ENCODE measurements at regions not wholly inside any gene's neighbourhood (a gene's known extent, or its start where the extent isn't known, plus 50 kb on each side); places are given as distances from the start of the nearest gene placed in this dataset.
A peak's percentile ranks its signal among the peaks of the same experiment; 100 is the strongest.

DNA sequence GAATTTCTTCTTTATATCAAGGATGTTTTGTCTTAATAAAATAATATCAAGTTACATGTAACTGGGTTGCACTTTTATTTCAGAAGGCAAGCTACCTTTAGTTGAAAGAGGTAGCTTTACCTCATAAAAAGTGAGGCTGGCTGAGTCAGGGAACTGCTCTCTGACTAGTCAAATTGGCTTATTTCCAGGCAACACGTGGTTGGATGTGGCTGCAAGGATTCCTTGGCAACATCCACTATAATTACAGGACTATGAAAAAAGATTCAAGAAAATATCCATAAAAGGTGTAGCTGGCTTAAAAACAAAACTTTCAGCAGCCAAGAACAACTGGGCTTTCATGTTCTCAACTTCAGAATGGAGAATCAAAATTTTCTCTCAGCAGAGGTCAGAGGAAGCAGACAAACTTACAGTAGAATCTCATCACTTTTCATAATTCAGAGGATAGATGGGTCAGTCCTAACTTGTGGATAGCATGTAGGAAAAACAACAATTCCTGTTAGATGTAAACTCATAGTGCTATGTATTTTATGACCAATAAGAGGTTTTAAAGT, 779.1 kb downstream of the MECOM start:
- CTCF ChIA-PET, result interaction anchor here (2.1 kb wide), 1 partner anchor 21 kb away, joined by 4 read pairs; no protein-coding TSS in a partner anchor
- POLR2A ChIA-PET, result interaction anchor here (0.5 kb wide), 1 partner anchor 972 kb away, joined by 4 read pairs; no protein-coding TSS in a partner anchor
- WGBS (ENCODE audit: insufficient coverage), result no CpG with 5 or more reads among the region's 1 CpG
- H3K27ac ChIP-seq (ENCODE audit: insufficient read depth in 1 of 2, low read depth in 1 of 2, low read length in 2 of 2, poor library complexity in 1 of 2, severe bottlenecking in 2 of 2), result no peak overlapping the region
- no peaks in the 10 kb centered on the region for H3K36me3 ChIP-seq (ENCODE audit: control insufficient read depth in 4 of 4, insufficient read depth in 4 of 4, low read length in 3 of 4)
- no peaks in the 10 kb centered on the region for H3K9me3 ChIP-seq (ENCODE audit: control extremely low read depth in 1 of 5, control insufficient read depth in 4 of 5, insufficient read depth in 2 of 5, low read depth in 1 of 5, low read length in 4 of 5)
- no peaks in the 10 kb centered on the region for H3K27me3 ChIP-seq (replicated peaks in 2 of 5; ENCODE audit: control insufficient read depth in 4 of 5, insufficient read depth in 5 of 5, low read length in 4 of 5)
- no peak overlapping the region for H3K4me3 ChIP-seq (ENCODE audit: control insufficient read depth in 1 of 7, extremely low read depth in 1 of 7, insufficient read depth in 4 of 7, low read depth in 2 of 7, low read length in 6 of 7)
- no peaks in the 10 kb centered on the region for H3K4me1 ChIP-seq (ENCODE audit: control extremely low read depth in 1 of 4, control insufficient read depth in 4 of 4, insufficient read depth in 4 of 4, low read length in 3 of 4)
- DNase-seq, result peak in 2 of 3 donors; percentile 56 to 61

DNA sequence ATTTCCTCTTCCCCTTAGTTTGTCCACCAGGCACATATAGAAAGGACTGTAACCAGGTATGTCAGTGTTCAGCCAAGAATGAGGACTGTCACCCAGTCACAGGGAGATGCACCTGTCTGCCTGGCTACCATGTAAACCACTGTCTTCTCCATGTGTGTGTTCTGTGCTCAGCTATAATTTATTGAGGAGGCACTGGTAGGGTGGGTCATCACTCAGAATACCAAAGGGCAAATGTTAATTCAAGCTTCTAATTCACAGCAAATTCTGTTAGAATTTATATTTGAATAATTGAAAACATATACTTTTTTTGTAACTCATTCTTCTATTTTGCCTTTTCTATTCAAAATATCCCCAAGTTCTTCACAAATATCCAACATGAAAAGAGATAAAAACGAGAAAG, 780.4 kb downstream of the MECOM start:
- ChIA-PET POLR2A (interaction anchor here (0.5 kb wide), 1 partner anchor 788 kb away, joined by 3 read pairs; no protein-coding TSS in a partner anchor), CTCF (interaction anchor here (1.0 to 2.1 kb wide), 4 partner anchors 9 to 35 kb away, joined by 3 to 4 read pairs (median 4); no protein-coding TSS in a partner anchor)
- H3K27me3 ChIP-seq (replicated peaks in 2 of 5; ENCODE audit: control insufficient read depth in 4 of 5, insufficient read depth in 5 of 5, low read length in 4 of 5), result no peaks in the 10 kb centered on the region
- H3K9me3 ChIP-seq (ENCODE audit: control extremely low read depth in 1 of 5, control insufficient read depth in 4 of 5, insufficient read depth in 2 of 5, low read depth in 1 of 5, low read length in 4 of 5), result no peaks in the 10 kb centered on the region
- WGBS (ENCODE audit: insufficient coverage), result no CpG with 5 or more reads among the region's 1 CpG
- no peaks in the 10 kb centered on the region for H3K36me3 ChIP-seq (ENCODE audit: control insufficient read depth in 4 of 4, insufficient read depth in 4 of 4, low read length in 3 of 4)
- no peak overlapping the region for H3K4me3 ChIP-seq (ENCODE audit: control insufficient read depth in 1 of 7, extremely low read depth in 1 of 7, insufficient read depth in 4 of 7, low read depth in 2 of 7, low read length in 6 of 7)
- H3K4me1 ChIP-seq (ENCODE audit: control extremely low read depth in 1 of 4, control insufficient read depth in 4 of 4, insufficient read depth in 4 of 4, low read length in 3 of 4), result peaks cover 0 to 3% (median 0%) of the 10 kb centered on the region in 4 experiments
- H3K27ac ChIP-seq (ENCODE audit: insufficient read depth in 1 of 2, low read depth in 1 of 2, low read length in 2 of 2, poor library complexity in 1 of 2, severe bottlenecking in 2 of 2), result no peak overlapping the region
- DNase-seq, result no peak

DNA sequence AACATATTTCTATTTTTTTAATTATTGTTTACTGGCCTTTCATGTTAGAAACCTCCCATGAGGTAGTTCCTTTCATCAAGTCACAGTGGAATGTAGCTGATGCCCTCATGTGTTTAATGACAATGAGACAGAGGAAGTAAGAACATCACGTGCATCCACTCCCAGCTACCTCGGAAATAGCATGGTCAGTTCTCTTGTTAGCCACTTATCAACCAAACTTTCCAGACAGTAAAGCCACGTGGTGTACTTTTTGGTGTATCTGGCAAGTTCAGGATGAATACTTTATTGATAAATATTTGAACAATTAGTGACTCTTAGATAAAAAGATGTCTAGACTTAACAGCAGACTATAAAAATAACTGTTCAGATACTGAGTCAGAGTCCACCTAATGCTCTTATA, 781.7 kb downstream of the MECOM start:
- ChIA-PET CTCF (interaction anchor here (0.9 to 1.7 kb wide), 3 partner anchors 17 to 787 kb away, joined by 3 to 4 read pairs (median 4); no protein-coding TSS in a partner anchor), POLR2A (no interaction called here)
- Histone ChIP-seq H3K27me3 (replicated peaks in 2 of 5; ENCODE audit: control insufficient read depth in 4 of 5, insufficient read depth in 5 of 5, low read length in 4 of 5) (no peaks in the 10 kb centered on the region), H3K4me1 (ENCODE audit: control extremely low read depth in 1 of 4, control insufficient read depth in 4 of 4, insufficient read depth in 4 of 4, low read length in 3 of 4) (peaks cover 0 to 11% (median 0%) of the 10 kb centered on the region in 4 experiments), H3K36me3 (ENCODE audit: control insufficient read depth in 4 of 4, insufficient read depth in 4 of 4, low read length in 3 of 4) (no peaks in the 10 kb centered on the region), H3K4me3 (ENCODE audit: control insufficient read depth in 1 of 7, extremely low read depth in 1 of 7, insufficient read depth in 4 of 7, low read depth in 2 of 7, low read length in 6 of 7) (no peak overlapping the region), H3K9me3 (ENCODE audit: control extremely low read depth in 1 of 5, control insufficient read depth in 4 of 5, insufficient read depth in 2 of 5, low read depth in 1 of 5, low read length in 4 of 5) (no peaks in the 10 kb centered on the region), H3K27ac (ENCODE audit: insufficient read depth in 1 of 2, low read depth in 1 of 2, low read length in 2 of 2, poor library complexity in 1 of 2, severe bottlenecking in 2 of 2) (no peak overlapping the region)
- WGBS (ENCODE audit: insufficient coverage), result no CpG with 5 or more reads among the region's 3 CpGs
- no peak for DNase-seq

DNA sequence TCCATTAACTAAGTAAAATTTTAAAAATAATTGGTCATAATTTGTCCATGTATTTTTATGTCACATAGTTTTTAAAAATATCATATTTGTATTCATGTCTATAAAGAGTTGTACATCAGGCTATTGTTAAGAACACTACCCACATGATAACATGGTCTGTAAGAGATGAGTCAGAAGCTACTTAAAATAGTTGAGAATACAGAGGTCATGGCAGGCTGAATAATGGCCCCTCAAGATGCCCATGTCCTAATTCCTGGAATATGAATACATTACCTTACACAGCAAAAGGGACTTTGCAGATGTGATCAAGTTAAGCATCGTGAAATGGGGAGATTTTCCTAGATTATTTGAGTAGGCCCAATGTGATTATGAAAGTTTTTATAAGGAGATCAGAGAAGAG, 782.9 kb upstream of the GOLIM4 start:
- H3K4me3 ChIP-seq (ENCODE audit: control insufficient read depth in 1 of 7, extremely low read depth in 1 of 7, insufficient read depth in 4 of 7, low read depth in 2 of 7, low read length in 6 of 7), result no peak overlapping the region
- no CpG with 5 or more reads among the region's 1 CpG for WGBS (ENCODE audit: insufficient coverage)
- ChIA-PET POLR2A (no interaction called here), CTCF (no interaction called here)
- no peaks in the 10 kb centered on the region for H3K36me3 ChIP-seq (ENCODE audit: control insufficient read depth in 4 of 4, insufficient read depth in 4 of 4, low read length in 3 of 4)
- no peaks in the 10 kb centered on the region for H3K27me3 ChIP-seq (replicated peaks in 2 of 5; ENCODE audit: control insufficient read depth in 4 of 5, insufficient read depth in 5 of 5, low read length in 4 of 5)
- H3K27ac ChIP-seq (ENCODE audit: insufficient read depth in 1 of 2, low read depth in 1 of 2, low read length in 2 of 2, poor library complexity in 1 of 2, severe bottlenecking in 2 of 2), result no peak overlapping the region
- H3K4me1 ChIP-seq (ENCODE audit: control extremely low read depth in 1 of 4, control insufficient read depth in 4 of 4, insufficient read depth in 4 of 4, low read length in 3 of 4), result peaks cover 0 to 20% (median 5%) of the 10 kb centered on the region in 4 experiments
- DNase-seq, result no peak
- no peaks in the 10 kb centered on the region for H3K9me3 ChIP-seq (ENCODE audit: control extremely low read depth in 1 of 5, control insufficient read depth in 4 of 5, insufficient read depth in 2 of 5, low read depth in 1 of 5, low read length in 4 of 5)

DNA sequence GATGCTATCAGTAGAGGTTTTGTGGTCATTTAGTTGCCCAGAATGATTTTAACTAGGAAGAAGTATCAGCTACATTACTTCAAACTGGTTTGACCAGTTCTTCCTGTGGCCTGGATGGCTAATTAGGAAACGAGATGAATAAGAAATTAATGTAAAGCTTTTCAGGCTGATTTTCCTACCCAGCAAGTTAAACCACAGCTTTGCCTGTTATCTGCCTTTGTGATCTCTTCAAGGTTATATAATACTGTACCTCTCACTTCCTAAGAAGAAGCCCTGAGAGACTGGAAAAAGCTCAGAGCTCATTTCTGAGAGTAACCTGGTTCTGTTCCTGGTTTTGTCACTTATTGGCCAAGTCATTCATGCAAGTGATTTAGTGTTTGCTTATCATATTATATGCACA, 782.2 kb upstream of the GOLIM4 start:
- ChIA-PET CTCF (no interaction called here), POLR2A (no interaction called here)
- WGBS (ENCODE audit: insufficient coverage), result no CpG with 5 or more reads among the region's 1 CpG
- Histone ChIP-seq H3K4me1 (ENCODE audit: control extremely low read depth in 1 of 4, control insufficient read depth in 4 of 4, insufficient read depth in 4 of 4, low read length in 3 of 4) (peaks cover 0 to 20% (median 5%) of the 10 kb centered on the region in 4 experiments), H3K27ac (ENCODE audit: insufficient read depth in 1 of 2, low read depth in 1 of 2, low read length in 2 of 2, poor library complexity in 1 of 2, severe bottlenecking in 2 of 2) (no peak overlapping the region), H3K4me3 (ENCODE audit: control insufficient read depth in 1 of 7, extremely low read depth in 1 of 7, insufficient read depth in 4 of 7, low read depth in 2 of 7, low read length in 6 of 7) (no peak overlapping the region), H3K9me3 (ENCODE audit: control extremely low read depth in 1 of 5, control insufficient read depth in 4 of 5, insufficient read depth in 2 of 5, low read depth in 1 of 5, low read length in 4 of 5) (no peaks in the 10 kb centered on the region), H3K27me3 (replicated peaks in 2 of 5; ENCODE audit: control insufficient read depth in 4 of 5, insufficient read depth in 5 of 5, low read length in 4 of 5) (no peaks in the 10 kb centered on the region), H3K36me3 (ENCODE audit: control insufficient read depth in 4 of 4, insufficient read depth in 4 of 4, low read length in 3 of 4) (no peaks in the 10 kb centered on the region)
- peak in 2 of 3 donors; percentile 35 to 64 for DNase-seq

DNA sequence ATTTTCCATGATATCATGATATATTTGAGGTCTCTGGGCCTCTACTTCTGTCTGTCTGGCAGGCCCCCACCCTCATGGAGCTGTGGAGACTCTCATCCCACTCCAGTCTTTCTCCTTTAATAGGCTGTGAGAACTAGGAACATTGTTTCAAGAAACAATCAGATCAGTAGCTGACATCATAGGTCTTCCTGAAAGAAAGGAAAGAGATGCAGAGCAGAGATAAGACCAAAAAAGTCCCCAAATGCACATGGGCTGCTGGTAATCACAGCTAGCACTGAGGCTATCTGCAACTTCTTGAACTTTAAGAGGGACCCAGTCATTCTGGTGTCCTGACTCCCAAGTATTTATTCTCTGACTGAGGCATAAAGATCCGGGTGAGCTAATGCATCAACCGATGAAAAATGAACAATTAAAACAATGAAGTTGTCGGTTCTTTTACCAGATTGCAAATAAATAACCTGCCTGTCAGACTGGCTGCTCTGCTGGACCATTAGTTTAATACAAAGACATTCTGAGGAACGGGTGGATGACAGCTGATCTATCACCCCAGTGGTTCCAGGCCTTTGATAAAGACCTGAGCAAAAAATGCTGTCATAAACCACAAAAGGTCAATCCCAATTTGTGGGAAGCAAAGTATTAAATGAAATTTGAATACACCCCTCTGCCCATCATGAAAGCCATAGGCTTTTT, 780.8 kb upstream of the GOLIM4 start:
- ChIA-PET CTCF (interaction anchor here (0.9 to 1.4 kb wide), 2 partner anchors 12 to 29 kb away, joined by 4 to 8 read pairs; no protein-coding TSS in a partner anchor), POLR2A (no interaction called here)
- peaks cover 0 to 20% (median 5%) of the 10 kb centered on the region in 4 experiments for H3K4me1 ChIP-seq (ENCODE audit: control extremely low read depth in 1 of 4, control insufficient read depth in 4 of 4, insufficient read depth in 4 of 4, low read length in 3 of 4)
- WGBS (ENCODE audit: insufficient coverage), result 22% methylated on average over 4 of the region's 4 CpGs
- peak; percentile 17 to 63 (median 53) for DNase-seq
- no peaks in the 10 kb centered on the region for H3K27me3 ChIP-seq (replicated peaks in 2 of 5; ENCODE audit: control insufficient read depth in 4 of 5, insufficient read depth in 5 of 5, low read length in 4 of 5)
- H3K36me3 ChIP-seq (ENCODE audit: control insufficient read depth in 4 of 4, insufficient read depth in 4 of 4, low read length in 3 of 4), result no peaks in the 10 kb centered on the region
- no peaks in the 10 kb centered on the region for H3K9me3 ChIP-seq (ENCODE audit: control extremely low read depth in 1 of 5, control insufficient read depth in 4 of 5, insufficient read depth in 2 of 5, low read depth in 1 of 5, low read length in 4 of 5)
- H3K4me3 ChIP-seq (ENCODE audit: control insufficient read depth in 1 of 7, extremely low read depth in 1 of 7, insufficient read depth in 4 of 7, low read depth in 2 of 7, low read length in 6 of 7), result no peak overlapping the region
- H3K27ac ChIP-seq (ENCODE audit: insufficient read depth in 1 of 2, low read depth in 1 of 2, low read length in 2 of 2, poor library complexity in 1 of 2, severe bottlenecking in 2 of 2), result no peak overlapping the region

DNA sequence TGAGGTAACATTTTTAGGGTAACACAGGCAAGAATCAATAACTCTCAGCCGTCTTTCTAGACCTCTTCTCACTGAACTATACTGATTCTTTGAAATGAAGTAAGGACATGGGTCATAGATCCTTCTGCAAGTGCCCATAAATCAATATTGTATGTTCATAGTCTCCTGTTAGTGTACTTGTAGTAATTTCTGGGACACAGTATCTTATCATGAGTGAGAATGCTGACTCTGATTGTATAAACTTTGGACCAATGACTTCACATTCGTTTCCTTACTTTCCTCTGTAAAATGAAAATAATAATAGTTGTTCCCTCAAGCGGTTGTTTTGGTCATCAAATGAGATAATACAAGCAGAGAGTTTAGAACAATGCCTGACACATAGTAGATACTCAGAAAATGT, 777.1 kb upstream of the GOLIM4 start:
- no peak overlapping the region for H3K4me3 ChIP-seq (ENCODE audit: control insufficient read depth in 1 of 7, extremely low read depth in 1 of 7, insufficient read depth in 4 of 7, low read depth in 2 of 7, low read length in 6 of 7)
- no peak overlapping the region for H3K27ac ChIP-seq (ENCODE audit: insufficient read depth in 1 of 2, low read depth in 1 of 2, low read length in 2 of 2, poor library complexity in 1 of 2, severe bottlenecking in 2 of 2)
- H3K4me1 ChIP-seq (ENCODE audit: control extremely low read depth in 1 of 4, control insufficient read depth in 4 of 4, insufficient read depth in 4 of 4, low read length in 3 of 4), result peaks cover 0 to 13% (median 5%) of the 10 kb centered on the region in 4 experiments
- ChIA-PET POLR2A (no interaction called here), CTCF (no interaction called here)
- no peaks in the 10 kb centered on the region for H3K27me3 ChIP-seq (replicated peaks in 2 of 5; ENCODE audit: control insufficient read depth in 4 of 5, insufficient read depth in 5 of 5, low read length in 4 of 5)
- H3K9me3 ChIP-seq (ENCODE audit: control extremely low read depth in 1 of 5, control insufficient read depth in 4 of 5, insufficient read depth in 2 of 5, low read depth in 1 of 5, low read length in 4 of 5), result no peaks in the 10 kb centered on the region
- WGBS (ENCODE audit: insufficient coverage), result 100% methylated on average over 2 of the region's 3 CpGs
- DNase-seq, result no peak
- no peaks in the 10 kb centered on the region for H3K36me3 ChIP-seq (ENCODE audit: control insufficient read depth in 4 of 4, insufficient read depth in 4 of 4, low read length in 3 of 4)

Data from common myeloid progenitor, CD34-positive (primary cell).